ENCODE measurements at regions not wholly inside any gene's neighbourhood (a gene's known extent, or its start where the extent isn't known, plus 50 kb on each side); places are given as distances from the start of the nearest gene placed in this dataset.
"Not testable (repeated sequence)": the region's sequence is repeated elsewhere in the genome, so short reads cannot be mapped to it uniquely, and the experiment has no call there.

DNA sequence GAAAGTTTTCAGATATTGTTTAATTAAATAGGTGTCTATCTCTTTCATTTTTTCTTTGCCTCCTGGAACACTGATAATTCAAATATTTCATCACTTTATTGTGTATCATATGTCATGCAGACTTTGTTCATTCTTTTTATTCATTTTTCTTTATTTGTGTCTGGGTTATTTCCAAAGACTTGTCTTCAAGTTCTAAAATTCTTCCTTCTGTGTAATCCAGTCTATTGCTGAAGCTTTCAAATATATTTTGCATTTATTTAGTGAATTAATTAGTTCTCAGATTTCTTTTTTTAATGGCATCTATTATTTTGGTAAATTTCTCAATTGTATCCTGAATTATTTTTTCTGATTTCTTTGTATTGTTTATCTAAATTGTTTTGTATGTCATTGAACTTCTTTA, 70.1 kb downstream of the ZNF330 start:
- H3K27ac ChIP-seq = no peak overlapping the region
- no peak for DNase-seq (ENCODE audit: low read depth, low spot score)

DNA sequence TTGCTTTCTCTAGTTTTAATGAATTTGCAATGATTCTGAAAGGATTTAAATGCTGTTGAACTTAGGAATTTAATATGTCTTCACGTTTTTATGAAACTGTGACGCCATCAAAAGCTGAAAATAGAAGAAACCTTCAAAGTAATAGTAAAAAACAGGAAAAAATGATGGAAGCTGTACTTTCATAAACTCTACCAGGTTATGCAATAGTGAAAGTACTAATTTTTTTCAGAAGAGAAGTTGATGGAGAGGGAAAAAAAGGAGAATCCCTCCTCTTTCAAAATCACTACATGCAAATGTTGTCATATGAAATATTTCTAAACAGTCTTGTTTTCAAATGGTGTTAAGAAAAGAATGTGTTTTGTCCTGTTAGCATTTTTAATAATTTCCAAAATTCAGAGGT, 73.6 kb downstream of the ZNF330 start:
- no peak for DNase-seq (ENCODE audit: low read depth, low spot score)
- H3K27ac ChIP-seq = no peak overlapping the region

GRCh38 chr4:141301216-141301615, 80.5 kb downstream of the ZNF330 start:
- DNase-seq (ENCODE audit: low read depth, low spot score) = no peak
- H3K27ac ChIP-seq = no peak overlapping the region

DNA sequence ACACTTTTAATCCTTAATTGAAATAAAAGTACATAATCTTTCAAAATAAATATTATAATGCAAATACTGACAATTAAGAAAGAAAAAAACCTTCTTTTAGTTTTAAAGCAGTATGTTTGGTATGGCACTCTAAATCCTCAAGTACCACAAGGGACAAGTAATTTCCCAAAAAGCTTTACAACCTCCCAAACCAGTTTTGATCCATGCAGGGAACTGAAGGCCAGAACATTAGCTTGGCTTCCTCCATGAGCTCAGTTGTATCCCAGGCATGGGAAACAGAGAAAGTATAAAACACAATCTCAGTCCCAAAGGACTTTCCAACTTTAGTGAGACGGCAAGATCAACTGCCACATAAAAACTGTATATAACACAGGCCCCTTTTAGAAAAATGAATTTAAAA, 82.2 kb downstream of the ZNF330 start:
- no peak for DNase-seq (ENCODE audit: low read depth, low spot score)
- H3K27ac ChIP-seq = no peak overlapping the region

DNA sequence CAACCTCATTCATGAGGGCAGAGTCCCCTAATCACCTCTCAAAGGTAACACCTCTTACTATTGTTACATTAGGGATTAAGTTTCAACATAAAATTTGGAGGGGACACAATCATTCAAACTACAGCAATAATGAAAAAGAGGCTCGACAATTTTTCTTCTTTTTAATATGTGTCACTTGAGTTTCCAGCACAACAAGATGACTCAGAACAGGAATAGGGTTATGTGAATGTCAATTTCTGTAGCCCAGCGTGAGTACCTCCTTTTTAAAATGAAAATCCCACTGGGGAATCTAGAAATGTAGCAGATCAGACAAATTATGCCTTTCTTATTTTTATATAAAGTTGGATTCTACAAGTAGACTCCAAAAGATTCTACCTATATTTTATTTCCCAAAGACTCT, 83.7 kb downstream of the ZNF330 start:
- no peak for DNase-seq (ENCODE audit: low read depth, low spot score)
- H3K27ac ChIP-seq = no peak overlapping the region

GRCh38 chr4:141306331-141306730, 85.6 kb downstream of the ZNF330 start:
- H3K27ac ChIP-seq = no peak overlapping the region
- DNase-seq (ENCODE audit: low read depth, low spot score) = no peak

DNA sequence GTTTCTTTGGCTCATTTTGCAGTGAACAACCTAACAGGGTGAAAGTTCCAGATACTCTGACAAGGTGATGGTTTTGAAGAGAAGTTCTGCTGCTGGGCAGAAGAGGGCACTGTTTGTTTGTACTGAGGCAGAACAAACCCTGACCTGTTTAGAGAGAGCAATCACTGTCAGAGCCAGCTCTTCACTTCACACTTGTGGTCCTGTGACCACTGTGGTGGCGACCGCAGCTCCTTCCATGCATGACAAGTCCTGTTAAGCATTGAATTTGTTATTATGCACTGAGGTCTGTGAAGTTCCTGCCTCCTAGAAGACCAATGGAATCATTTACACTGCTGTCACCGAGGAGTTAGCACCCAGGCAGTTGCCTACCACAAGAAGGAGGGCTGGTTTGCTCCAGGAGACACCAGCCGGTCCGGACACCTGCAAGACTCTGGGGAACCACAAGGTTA, 86.6 kb downstream of the ZNF330 start:
- peak; percentile 12 for DNase-seq (ENCODE audit: low read depth, low spot score)
- no peak overlapping the region for H3K27ac ChIP-seq

DNA sequence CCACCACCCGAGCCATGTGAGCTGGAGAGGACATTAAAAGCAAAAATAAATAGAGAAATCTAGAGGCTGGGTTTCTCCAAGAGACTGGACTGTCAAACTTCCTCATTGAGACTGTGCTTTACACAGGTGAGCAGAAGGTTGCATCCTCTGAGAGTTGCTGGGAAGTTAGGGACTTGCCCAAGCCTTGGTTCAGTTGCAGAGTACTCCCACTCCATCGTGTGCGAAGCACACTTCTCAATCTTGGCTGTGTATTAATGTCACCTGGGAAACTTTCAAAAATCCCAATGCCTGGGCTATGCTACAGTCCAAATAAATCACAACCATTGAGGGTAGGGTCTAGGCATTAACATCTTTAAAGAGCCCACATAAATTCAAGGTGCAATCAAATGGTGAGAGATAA, 89.2 kb downstream of the ZNF330 start:
- no peak overlapping the region for H3K27ac ChIP-seq
- no peak for DNase-seq (ENCODE audit: low read depth, low spot score)

- H3K27ac ChIP-seq = no peak overlapping the region
- no peak for DNase-seq (ENCODE audit: low read depth, low spot score)
These were observed 90.8 kb downstream of the ZNF330 start for GRCh38 chr4:141311246-141312204.

DNA sequence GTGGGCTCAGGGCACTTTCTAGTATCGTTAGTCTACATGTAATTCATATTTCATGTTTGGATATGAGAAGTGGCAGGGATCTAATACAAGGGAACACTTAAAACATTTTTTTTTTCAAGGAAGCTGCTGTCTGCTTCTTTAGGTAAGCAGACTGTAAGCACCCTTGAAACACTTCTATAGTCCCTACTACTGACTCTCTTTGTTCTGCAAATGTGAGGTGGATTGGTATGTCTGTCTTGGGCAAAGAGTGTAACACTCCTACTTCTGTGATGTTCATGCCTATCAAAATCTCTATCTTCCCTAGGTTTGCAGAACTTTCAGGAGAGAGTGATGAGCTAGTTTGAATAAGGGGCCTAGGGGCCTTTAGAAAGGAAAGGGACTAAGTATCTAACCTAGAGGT, 93.9 kb downstream of the ZNF330 start:
- DNase-seq (ENCODE audit: low read depth, low spot score) = no peak
- H3K27ac ChIP-seq = no peak overlapping the region

- no peak for DNase-seq (ENCODE audit: low read depth, low spot score)
- peak overlapping the region; percentile 78 for H3K27ac ChIP-seq
These were observed 108.0 kb downstream of the ZNF330 start for GRCh38 chr4:141328560-141329173.

GRCh38 chr4:141329174-141329569, 108.5 kb downstream of the ZNF330 start:
- peak overlapping the region; percentile 78 for H3K27ac ChIP-seq
- DNase-seq (ENCODE audit: low read depth, low spot score) = peak; percentile 56

DNA sequence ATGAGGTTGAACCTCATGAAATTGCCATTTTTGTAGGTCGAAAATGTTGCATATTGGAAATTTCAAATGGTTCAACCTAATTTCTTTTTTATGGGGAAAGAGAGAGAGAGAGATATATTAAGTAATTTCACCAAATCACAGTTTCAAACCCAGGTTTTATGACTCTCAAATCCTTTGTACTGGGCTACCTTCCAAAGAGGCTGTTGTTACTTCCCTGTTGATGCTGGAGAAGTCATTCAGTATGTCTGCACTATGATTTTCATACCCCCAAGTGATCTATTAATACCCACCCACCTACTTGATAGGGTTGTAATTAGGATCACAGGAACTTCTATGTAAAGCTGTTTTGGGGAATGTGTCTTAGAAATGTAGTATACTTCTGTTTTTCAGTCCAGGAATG, 109.9 kb downstream of the ZNF330 start:
- no peak overlapping the region for H3K27ac ChIP-seq
- DNase-seq (ENCODE audit: low read depth, low spot score) = no peak

DNA sequence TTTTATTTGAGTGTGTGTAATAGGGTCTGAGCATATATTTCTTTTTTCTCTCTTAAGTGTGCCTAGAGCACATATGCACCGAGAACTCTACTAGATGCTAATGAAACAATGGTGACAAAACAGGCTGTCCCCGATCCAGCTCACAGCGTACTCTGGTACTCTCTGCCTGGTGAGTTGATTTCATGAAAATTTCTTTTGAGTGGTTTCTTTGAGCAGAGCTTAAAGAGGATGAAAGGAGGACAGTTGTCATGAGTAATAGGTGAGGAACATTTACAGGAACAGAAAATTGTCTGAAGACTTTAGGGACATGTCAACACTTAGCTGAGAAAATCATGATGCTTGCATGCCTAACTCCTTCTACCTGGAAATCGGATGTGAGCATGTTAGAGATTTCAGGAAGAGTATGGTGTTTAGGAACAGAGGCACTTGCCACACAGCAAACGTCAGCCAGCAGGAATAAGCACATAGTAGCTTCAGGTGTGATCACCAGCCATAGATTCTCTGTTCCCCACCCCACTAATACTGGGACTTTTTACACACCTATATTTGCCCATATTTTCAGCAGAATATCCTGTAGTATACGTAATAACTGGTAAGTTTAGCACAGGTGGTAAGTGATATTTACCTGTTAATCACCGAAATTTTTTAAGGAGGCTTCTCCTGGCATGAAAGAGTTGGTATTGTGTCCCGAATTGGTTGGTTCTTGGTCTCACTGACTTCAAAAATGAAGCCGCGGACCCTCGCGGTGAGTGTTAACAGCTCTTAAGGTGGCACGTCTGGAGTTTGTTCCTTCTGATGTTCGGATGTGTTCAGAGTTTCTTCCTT, 111.1 kb downstream of the ZNF330 start:
- no peak for DNase-seq (ENCODE audit: low read depth, low spot score)
- no peak overlapping the region for H3K27ac ChIP-seq

DNA sequence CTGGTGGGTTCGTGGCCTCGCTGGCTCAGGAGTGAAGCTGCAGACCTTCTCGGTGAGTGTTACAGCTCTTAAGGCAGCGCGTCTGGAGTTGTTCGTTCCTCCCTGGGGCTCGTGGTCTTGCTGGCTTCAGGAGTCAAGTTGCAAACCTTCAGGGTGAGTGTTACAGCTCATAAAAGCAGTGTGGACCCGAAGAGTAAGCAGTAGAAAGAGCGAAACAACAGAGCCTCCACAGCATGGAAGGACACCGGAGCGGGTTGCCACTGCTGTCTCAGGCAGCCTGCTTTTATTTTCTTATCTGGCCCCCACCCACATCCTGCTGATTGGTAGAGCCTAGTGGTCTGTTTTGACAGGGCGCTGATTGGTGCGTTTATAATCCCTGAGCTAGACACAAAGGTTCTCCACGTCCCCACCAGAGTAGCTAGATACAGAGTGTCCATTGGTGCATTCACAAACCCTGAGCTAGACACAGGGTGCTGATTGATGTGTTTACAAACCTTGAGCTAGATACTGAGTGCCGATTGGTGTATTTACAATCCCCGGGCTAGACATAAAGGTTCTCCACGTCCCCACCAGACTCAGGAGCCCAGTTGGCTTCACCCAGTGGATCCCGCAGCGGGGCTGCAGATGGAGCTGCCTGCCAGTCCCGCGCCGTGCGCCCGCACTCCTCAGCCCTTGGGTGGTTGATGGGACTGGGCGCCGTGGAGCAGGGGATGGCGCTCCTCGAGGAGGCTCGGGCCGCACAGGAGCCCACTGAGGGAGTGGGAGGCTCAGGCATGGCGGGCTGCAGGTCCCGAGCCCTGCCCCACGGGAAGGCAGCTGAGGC, 111.9 kb downstream of the ZNF330 start:
- H3K27ac ChIP-seq; DNase-seq (ENCODE audit: low read depth, low spot score): not testable (repeated sequence)

- not testable (repeated sequence) for DNase-seq (ENCODE audit: low read depth, low spot score); H3K27ac ChIP-seq
These were observed 112.9 kb downstream of the ZNF330 start for GRCh38 chr4:141333456-141334230.

DNA sequence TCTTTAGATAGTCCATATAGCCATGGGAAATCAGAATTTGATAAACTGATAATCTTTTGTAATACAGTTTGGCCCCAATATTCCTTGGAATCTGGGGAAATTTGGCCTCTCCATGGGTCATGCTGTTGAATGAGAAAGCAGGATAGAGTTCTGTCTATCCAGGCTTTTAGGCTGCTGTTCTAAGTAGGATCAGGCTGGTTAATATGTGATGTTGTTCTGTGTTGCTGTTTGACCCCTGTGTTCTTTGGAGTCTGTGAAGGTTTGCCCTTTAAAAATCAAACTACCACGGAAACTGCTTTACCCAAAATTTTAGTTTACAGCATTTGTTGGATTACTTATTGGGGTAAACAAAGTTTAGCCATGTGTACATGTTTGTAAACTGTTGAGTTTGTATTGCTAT, 114.5 kb downstream of the ZNF330 start:
- DNase-seq (ENCODE audit: low read depth, low spot score) = no peak
- H3K27ac ChIP-seq = no peak overlapping the region

- no peak for DNase-seq (ENCODE audit: low read depth, low spot score)
- no peak overlapping the region for H3K27ac ChIP-seq
These were observed 117.5 kb downstream of the ZNF330 start for GRCh38 chr4:141338238-141338637.

GRCh38 chr4:141339391-141339790, 118.7 kb downstream of the ZNF330 start:
- DNase-seq (ENCODE audit: low read depth, low spot score) = no peak
- H3K27ac ChIP-seq = no peak overlapping the region

All from epithelial cell of prostate (primary cell).